ENCODE measurements at regions not wholly inside any gene's neighbourhood (a gene's known extent, or its start where the extent isn't known, plus 50 kb on each side); places are given as distances from the start of the nearest gene placed in this dataset.

GRCh38 chr12:71063087-71063486, 94.7 kb downstream of the TSPAN8 start:
- Mint-ChIP-seq H3K27ac (no peak overlapping the region), H3K4me1 (peaks cover 2% of the 10 kb centered on the region in 2 experiments; a peak in 3 of 4 replicates), H3K36me3 (ENCODE audit: insufficient read depth in 1 of 3, low read depth in 3 of 3) (no peaks in the 10 kb centered on the region; a peak in 1 of 7 replicates), H3K4me3 (no peak overlapping the region), H3K9me3 (no peaks in the 10 kb centered on the region), H3K27me3 (ENCODE audit: low read depth) (no peaks in the 10 kb centered on the region)
- no peaks in the 10 kb centered on the region for H3K9me3 ChIP-seq (ENCODE audit: control insufficient read depth, low read depth, low read length)
- H3K18ac ChIP-seq (ENCODE audit: insufficient read length, low read depth, low read length) = no peak overlapping the region
- no peaks in the 10 kb centered on the region for H3K79me1 ChIP-seq (ENCODE audit: insufficient read depth, low read depth, low read length, poor library complexity, severe bottlenecking)
- no peak overlapping the region for H3K9ac ChIP-seq (ENCODE audit: extremely low read depth, insufficient read length, low read length)
- no peak overlapping the region for H2BK120ac ChIP-seq (ENCODE audit: low read depth, low read length, poor library complexity, severe bottlenecking)
- no peak overlapping the region for H2BK5ac ChIP-seq (ENCODE audit: insufficient read length, low read length)
- no peak overlapping the region for H2AFZ ChIP-seq (ENCODE audit: low read length)
- no peak overlapping the region for H3T11ph ChIP-seq (ENCODE audit: low read length)
- H3K56ac ChIP-seq (ENCODE audit: insufficient read length, low read depth, low read length) = no peak overlapping the region
- no peak overlapping the region for H2AK5ac ChIP-seq (ENCODE audit: insufficient read length, low read length)
- no peak overlapping the region for H2BK20ac ChIP-seq (ENCODE audit: low read depth, low read length, poor library complexity, severe bottlenecking)
- H4K91ac ChIP-seq (ENCODE audit: insufficient read length, low read depth, low read length) = no peak overlapping the region
- no peak overlapping the region for H4K8ac ChIP-seq (replicated peaks; ENCODE audit: insufficient read length, low read depth, low read length)
- WGBS (ENCODE audit: extremely low coverage, insufficient read length, low lambda C conversion rate) = no CpG with 5 or more reads among the region's 7 CpGs
- H3K23me2 ChIP-seq (ENCODE audit: insufficient read length, low read depth, low read length, poor library complexity, severe bottlenecking) = no peaks in the 10 kb centered on the region
- H3K27me3 ChIP-seq (ENCODE audit: insufficient read depth, low read length) = no peaks in the 10 kb centered on the region
- H3K4me1 ChIP-seq (ENCODE audit: insufficient read depth, low read length) = no peaks in the 10 kb centered on the region
- no peak overlapping the region for H3K4me2 ChIP-seq (ENCODE audit: insufficient read depth, insufficient read length, low read length)
- H3K4ac ChIP-seq (ENCODE audit: low read depth, low read length) = no peak overlapping the region
- H3K23ac ChIP-seq (ENCODE audit: insufficient read length, low read depth, low read length) = no peak overlapping the region
- no peaks in the 10 kb centered on the region for H4K20me1 ChIP-seq (ENCODE audit: control insufficient read depth, insufficient read depth, insufficient read length)
- TF ChIP-seq CTCF (conservative IDR thresholded peaks at IDR 0.05) = no peak
- H3K14ac ChIP-seq (ENCODE audit: insufficient read depth, low read length) = no peak overlapping the region
- H2BK12ac ChIP-seq (ENCODE audit: insufficient read length, low read depth, low read length) = no peak overlapping the region
- no peak overlapping the region for H4K5ac ChIP-seq (ENCODE audit: insufficient read length, low read depth, low read length)
- DNase-seq = no peak
- no peak overlapping the region for H3K27ac ChIP-seq (ENCODE audit: insufficient read length, low read depth, low read length)
- H2BK15ac ChIP-seq (ENCODE audit: low read depth, low read length) = no peak overlapping the region
- no peaks in the 10 kb centered on the region for H3K79me2 ChIP-seq (ENCODE audit: insufficient read depth, low read length)

Measured in H9 (cell line).